Upper lobe of left lung (tissue), 6 donors: ENCODE measurements at regions not wholly inside any gene's neighbourhood (a gene's known extent, or its start where the extent isn't known, plus 50 kb on each side); places are given as distances from the start of the nearest gene placed in this dataset.

Experiments used
- ATAC-seq, 2 donors: fragments of 200-7000 bp; cut with Tn5 transposase; one replicate each; pipeline ENCODE4 v1.9.1; 2022; ENCODE audit warnings: mild to moderate bottlenecking in 2 of 2, moderate library complexity in 2 of 2; ENCODE audit not compliant: low FRiP score in 2 of 2
- DNase-seq, 2 donors: peaks; one replicate each; pipeline ENCODE4 v3.0.0-alpha.2; 2019 to 2020
- H3K27ac ChIP-seq, 4 donors: fragments of 200-600 bp; sonication (generic); one replicate each; pipeline ENCODE4 v1.5.1; 2016 to 2019
- H3K27me3 ChIP-seq, 4 donors: fragments of 200-600 bp; sonication (generic); one replicate each; pipeline ENCODE4 v1.5.1; 2017 to 2019
- H3K36me3 ChIP-seq, 4 donors: fragments of 200-600 bp; sonication (generic); one replicate each; pipeline ENCODE4 v1.5.1; 2016 to 2019
- H3K4me1 ChIP-seq, 4 donors: fragments of 200-600 bp; sonication (generic); one replicate each; pipeline ENCODE4 v1.5.1; 2018 to 2019
- H3K4me3 ChIP-seq, 4 donors: fragments of 200-600 bp; sonication (generic); one replicate each; pipeline ENCODE4 v1.5.1; 2017 to 2019; ENCODE audit warnings: mild to moderate bottlenecking in 2 of 4, moderate library complexity in 1 of 4
- H3K9me3 ChIP-seq, 4 donors: fragments of 200-600 bp; sonication (generic); one replicate each; pipeline ENCODE4 v1.5.1; 2018 to 2019
- EP300 ChIP-seq, 4 donors: sonication (generic); formaldehyde crosslinking; IDR thresholded peaks; one replicate each; pipeline ENCODE4 v1.5.1; 2017; ENCODE audit warnings: antibody characterized with exemption in 4 of 4, control low read depth in 2 of 4
- POLR2A ChIP-seq, 4 donors: fragments of 450-650 bp; IDR thresholded peaks; one replicate each; pipeline ENCODE4 v1.5.1; 2016 to 2017; ENCODE audit warnings: antibody characterized with exemption in 4 of 4, mild to moderate bottlenecking in 2 of 4
- POLR2AphosphoS5 ChIP-seq, 2 donors: sonication (generic); formaldehyde crosslinking; IDR thresholded peaks; one replicate each; pipeline ENCODE4 v1.5.1; 2017; ENCODE audit warnings: antibody characterized with exemption in 2 of 2
- WGBS, 2 donors: methylation state at CpG; one replicate each; pipeline ENCODE4 v1.1.5; 2017 to 2018; 5-methylcytosine and 5-hydroxymethylcytosine counted together
- TF ChIP-seq, protein P1 (sequence below), 6 experiments: fragments of 450-650 bp in 4 of 6; fragments of 200-600 bp in 2 of 6; sonication (generic) in 2 of 6; IDR thresholded peaks; one replicate each; pipeline ENCODE4 v1.5.1; 2016 to 2019; ENCODE audit warnings: antibody characterized with exemption in 6 of 6
- donor health status: DM: no; HTN: no; CAD: no; lungs with moderate emphysema.
- donor health status: DM: no; HTN: yes; CAD: no; lungs with severe emphysema.

DNA sequence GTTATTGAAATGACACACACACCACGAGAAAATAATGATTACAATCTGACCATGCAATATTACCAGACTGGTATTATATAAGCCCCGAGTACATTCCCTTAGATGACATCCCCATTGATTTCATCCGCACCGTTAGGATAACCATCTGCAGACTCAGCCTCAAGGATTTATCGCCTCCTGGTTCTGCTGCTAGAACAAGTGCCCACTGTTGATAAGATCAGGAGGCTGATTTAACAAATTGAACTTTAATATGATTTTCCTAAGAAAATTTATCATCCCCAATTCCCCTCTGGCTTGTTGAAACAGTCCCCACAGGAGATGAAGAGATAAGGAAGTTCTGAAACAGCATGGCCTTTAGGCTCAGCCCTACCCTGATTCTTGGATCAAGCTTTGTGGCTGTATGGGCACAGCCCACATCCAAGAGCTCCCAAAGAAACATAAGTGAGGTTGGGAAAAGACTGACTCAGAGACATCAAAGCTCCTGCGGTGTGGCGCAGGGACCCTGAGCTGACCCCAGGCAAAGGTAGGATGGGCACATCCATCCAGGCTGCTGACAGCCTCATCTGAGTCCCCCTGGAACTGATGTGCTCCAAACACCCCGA is 59.2 kb upstream of the CHCHD3 start:
- Histone ChIP-seq H3K27me3 (no peaks in the 10 kb centered on the region), H3K36me3 (no peaks in the 10 kb centered on the region), H3K4me3 (no peak overlapping the region), H3K9me3 (no peaks in the 10 kb centered on the region), H3K4me1 (no peaks in the 10 kb centered on the region), H3K27ac (no peak overlapping the region)
- ATAC-seq (no peak), DNase-seq (no peak)
- no peak for TF ChIP-seq POLR2AphosphoS5 (IDR thresholded peaks at IDR 0.05)
- TF ChIP-seq, protein P1, sequence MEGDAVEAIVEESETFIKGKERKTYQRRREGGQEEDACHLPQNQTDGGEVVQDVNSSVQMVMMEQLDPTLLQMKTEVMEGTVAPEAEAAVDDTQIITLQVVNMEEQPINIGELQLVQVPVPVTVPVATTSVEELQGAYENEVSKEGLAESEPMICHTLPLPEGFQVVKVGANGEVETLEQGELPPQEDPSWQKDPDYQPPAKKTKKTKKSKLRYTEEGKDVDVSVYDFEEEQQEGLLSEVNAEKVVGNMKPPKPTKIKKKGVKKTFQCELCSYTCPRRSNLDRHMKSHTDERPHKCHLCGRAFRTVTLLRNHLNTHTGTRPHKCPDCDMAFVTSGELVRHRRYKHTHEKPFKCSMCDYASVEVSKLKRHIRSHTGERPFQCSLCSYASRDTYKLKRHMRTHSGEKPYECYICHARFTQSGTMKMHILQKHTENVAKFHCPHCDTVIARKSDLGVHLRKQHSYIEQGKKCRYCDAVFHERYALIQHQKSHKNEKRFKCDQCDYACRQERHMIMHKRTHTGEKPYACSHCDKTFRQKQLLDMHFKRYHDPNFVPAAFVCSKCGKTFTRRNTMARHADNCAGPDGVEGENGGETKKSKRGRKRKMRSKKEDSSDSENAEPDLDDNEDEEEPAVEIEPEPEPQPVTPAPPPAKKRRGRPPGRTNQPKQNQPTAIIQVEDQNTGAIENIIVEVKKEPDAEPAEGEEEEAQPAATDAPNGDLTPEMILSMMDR (IDR thresholded peaks at IDR 0.05), result no peak
- TF ChIP-seq POLR2A (IDR thresholded peaks at IDR 0.05), result no peak
- TF ChIP-seq EP300 (IDR thresholded peaks at IDR 0.05), result no peak
- 84 to 87% methylated on average over 8 of the region's 8 CpGs for WGBS, 2 donors

DNA sequence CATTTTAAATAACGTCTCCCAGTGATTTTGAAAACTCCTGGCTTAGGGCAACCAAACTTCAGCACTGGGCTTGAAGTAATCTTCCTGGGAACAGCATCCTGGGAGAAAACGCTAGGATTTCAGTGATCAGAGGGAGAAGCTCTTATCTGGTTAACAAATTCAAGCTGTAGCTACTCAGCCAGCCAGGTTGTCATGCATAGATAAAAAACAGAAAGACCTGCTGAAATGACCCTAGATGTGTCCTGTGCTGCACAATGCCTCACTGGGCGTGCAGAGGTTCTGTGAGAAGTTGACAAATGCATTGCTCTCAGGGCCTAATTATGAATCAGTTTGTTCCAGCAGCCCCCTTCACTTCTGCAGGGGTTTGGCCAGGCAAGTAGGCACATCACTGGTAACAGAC is 68.9 kb upstream of the CHCHD3 start:
- no peak for TF ChIP-seq POLR2A (IDR thresholded peaks at IDR 0.05)
- TF ChIP-seq EP300 (IDR thresholded peaks at IDR 0.05), result no peak
- TF ChIP-seq, protein P1 (IDR thresholded peaks at IDR 0.05), result no peak
- TF ChIP-seq POLR2AphosphoS5 (IDR thresholded peaks at IDR 0.05), result no peak
- 53 to 58% methylated on average over 3 of the region's 3 CpGs for WGBS, 2 donors
- H3K36me3 ChIP-seq, result no peaks in the 10 kb centered on the region
- no peak overlapping the region for H3K27ac ChIP-seq
- no peak for DNase-seq
- no peaks in the 10 kb centered on the region for H3K27me3 ChIP-seq
- H3K9me3 ChIP-seq, result no peaks in the 10 kb centered on the region
- ATAC-seq, result no peak
- no peak overlapping the region for H3K4me3 ChIP-seq
- no peaks in the 10 kb centered on the region for H3K4me1 ChIP-seq

DNA sequence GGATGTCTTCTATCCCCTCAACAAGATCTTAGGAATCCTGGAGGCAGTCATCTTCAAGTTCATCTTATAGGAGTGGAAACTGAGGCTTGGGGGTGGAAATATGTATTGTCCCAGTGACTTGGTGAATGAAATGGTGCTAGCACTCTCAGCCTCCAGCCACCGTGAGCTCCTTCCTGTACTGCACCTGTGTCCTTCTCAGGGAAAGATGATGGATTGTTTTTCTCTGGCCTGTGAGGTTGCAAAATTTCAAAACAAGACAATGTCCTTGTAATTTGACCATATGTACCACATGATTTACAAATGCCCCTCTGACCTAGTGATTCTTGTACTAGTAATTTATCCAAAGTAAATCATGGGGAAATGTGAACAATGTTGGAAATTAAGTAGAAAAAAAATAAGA is 71.0 kb upstream of the CHCHD3 start:
- no peak for DNase-seq
- TF ChIP-seq EP300 (IDR thresholded peaks at IDR 0.05), result no peak
- no peak for TF ChIP-seq POLR2AphosphoS5 (IDR thresholded peaks at IDR 0.05)
- no peak for TF ChIP-seq POLR2A (IDR thresholded peaks at IDR 0.05)
- TF ChIP-seq, protein P1 (IDR thresholded peaks at IDR 0.05), result no peak
- no peak overlapping the region for H3K4me3 ChIP-seq
- no peak for ATAC-seq
- WGBS, 2 donors, result 77% methylated on average over 1 of the region's 1 CpG
- no peak overlapping the region for H3K27ac ChIP-seq
- H3K36me3 ChIP-seq, result no peaks in the 10 kb centered on the region
- no peaks in the 10 kb centered on the region for H3K27me3 ChIP-seq
- H3K9me3 ChIP-seq, result no peaks in the 10 kb centered on the region
- H3K4me1 ChIP-seq, result no peaks in the 10 kb centered on the region

DNA sequence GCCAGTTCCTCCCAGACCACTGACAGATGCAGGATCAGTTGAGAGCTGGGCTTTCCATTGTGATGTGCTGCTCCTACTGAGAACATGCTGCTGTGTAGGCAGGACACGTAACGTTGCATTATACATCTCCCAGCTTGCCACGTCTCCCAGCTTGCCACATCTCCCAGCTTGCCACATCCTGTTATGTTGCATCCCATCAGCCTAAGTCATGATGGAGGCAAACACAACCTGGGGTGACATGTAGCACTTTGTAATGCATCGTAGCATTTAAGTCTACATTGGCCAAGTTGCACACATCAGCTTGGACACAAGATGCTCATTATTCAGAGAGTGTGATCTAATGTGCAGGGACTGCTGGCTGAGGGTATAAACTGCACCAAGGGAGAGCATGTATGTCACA is 73.3 kb upstream of the CHCHD3 start:
- WGBS, 2 donors, result 77 to 86% methylated on average over 4 of the region's 4 CpGs
- no peak for TF ChIP-seq POLR2A (IDR thresholded peaks at IDR 0.05)
- TF ChIP-seq, protein P1 (IDR thresholded peaks at IDR 0.05), result no peak
- TF ChIP-seq POLR2AphosphoS5 (IDR thresholded peaks at IDR 0.05), result no peak
- no peak for TF ChIP-seq EP300 (IDR thresholded peaks at IDR 0.05)
- no peaks in the 10 kb centered on the region for H3K27me3 ChIP-seq
- H3K9me3 ChIP-seq, result no peaks in the 10 kb centered on the region
- DNase-seq, result no peak
- no peaks in the 10 kb centered on the region for H3K4me1 ChIP-seq
- no peaks in the 10 kb centered on the region for H3K36me3 ChIP-seq
- ATAC-seq, result no peak
- no peak overlapping the region for H3K4me3 ChIP-seq
- no peak overlapping the region for H3K27ac ChIP-seq

DNA sequence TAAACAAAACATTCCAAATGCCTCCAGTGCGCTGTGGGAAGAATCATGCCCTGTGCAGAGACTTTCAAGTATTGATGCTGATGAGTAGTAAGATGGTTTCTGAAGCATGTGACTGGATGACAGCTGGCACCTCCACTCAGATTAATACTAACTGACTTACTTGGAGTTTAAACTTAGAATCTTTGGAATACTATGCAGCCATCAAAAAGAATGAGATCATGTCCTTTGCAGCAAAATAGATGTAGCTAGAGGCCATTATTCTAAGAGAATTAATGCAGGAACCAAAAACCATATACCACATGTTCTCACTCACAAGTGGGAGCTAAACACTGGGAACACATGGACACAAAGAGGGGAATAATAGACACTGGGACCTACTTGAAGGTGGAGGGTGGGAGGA is 73.8 kb upstream of the CHCHD3 start:
- WGBS, 2 donors, result 89 to 100% methylated on average over 1 of the region's 1 CpG
- H3K9me3 ChIP-seq, result no peaks in the 10 kb centered on the region
- no peaks in the 10 kb centered on the region for H3K36me3 ChIP-seq
- ATAC-seq (no peak), DNase-seq (no peak)
- TF ChIP-seq POLR2AphosphoS5 (IDR thresholded peaks at IDR 0.05) (no peak), EP300 (IDR thresholded peaks at IDR 0.05) (no peak), POLR2A (IDR thresholded peaks at IDR 0.05) (no peak)
- TF ChIP-seq, protein P1 (IDR thresholded peaks at IDR 0.05), result no peak
- H3K27ac ChIP-seq, result no peak overlapping the region
- H3K4me3 ChIP-seq, result no peak overlapping the region
- H3K27me3 ChIP-seq, result no peaks in the 10 kb centered on the region
- H3K4me1 ChIP-seq, result no peaks in the 10 kb centered on the region
